ENCODE measurements at regions not wholly inside any gene's neighbourhood (a gene's known extent, or its start where the extent isn't known, plus 50 kb on each side); places are given as distances from the start of the nearest gene placed in this dataset.

DNA sequence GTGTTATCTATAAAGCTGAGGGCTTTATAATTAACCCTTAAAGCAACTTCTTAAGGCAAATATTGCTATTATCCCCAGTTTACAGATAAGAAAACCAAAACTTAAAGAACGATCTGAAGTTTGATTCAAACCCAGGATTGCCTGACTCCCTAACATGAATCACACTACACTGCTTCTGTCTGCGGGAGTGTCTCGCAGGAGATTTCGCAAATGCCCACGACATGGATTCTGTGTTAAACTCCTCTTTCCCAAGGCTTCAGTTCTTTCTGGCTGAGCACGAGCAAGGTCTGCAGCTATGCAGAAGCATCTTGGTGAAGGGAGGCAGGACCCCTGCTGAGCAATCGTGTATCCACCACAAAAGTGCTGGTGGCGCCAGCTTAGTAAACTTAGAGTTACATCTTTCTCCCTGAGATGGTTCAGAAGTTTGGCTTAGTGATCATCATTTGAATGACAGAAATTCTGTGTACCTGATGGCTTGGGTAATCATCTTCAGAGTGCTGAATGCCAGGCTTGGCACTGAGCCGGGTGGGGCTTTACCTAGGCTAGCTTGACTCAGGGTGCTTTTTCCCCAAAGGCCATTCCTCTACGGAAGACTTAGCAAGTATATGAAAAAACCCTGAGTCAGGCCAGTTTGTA, 81.4 kb upstream of the PIK3R1 start:
- H3K4me1 ChIP-seq (ENCODE audit: control insufficient read depth, insufficient read depth, low read length): no peaks in the 10 kb centered on the region
- no peaks in the 10 kb centered on the region for H3K36me3 ChIP-seq (ENCODE audit: control insufficient read depth in 2 of 2, insufficient read depth in 1 of 2, low read length in 2 of 2)
- TF ChIP-seq ZNF266 (tag by site-specific recombination; IDR thresholded peaks at IDR 0.05; ENCODE audit: low read depth) (no peak), ZNF302 (tag by site-specific recombination; IDR thresholded peaks at IDR 0.05; ENCODE audit: low read depth) (no peak), ZFP41 (tag by site-specific recombination; IDR thresholded peaks at IDR 0.05; ENCODE audit: borderline replicate concordance) (no peak), ZNF549 (tag by site-specific recombination; IDR thresholded peaks at IDR 0.05) (no peak), ZNF394 (tag by site-specific recombination; IDR thresholded peaks at IDR 0.05; ENCODE audit: borderline replicate concordance) (no peak), KLF1 (tag by site-specific recombination; IDR thresholded peaks at IDR 0.05) (no peak)
- TF ChIP-seq, protein P1, sequence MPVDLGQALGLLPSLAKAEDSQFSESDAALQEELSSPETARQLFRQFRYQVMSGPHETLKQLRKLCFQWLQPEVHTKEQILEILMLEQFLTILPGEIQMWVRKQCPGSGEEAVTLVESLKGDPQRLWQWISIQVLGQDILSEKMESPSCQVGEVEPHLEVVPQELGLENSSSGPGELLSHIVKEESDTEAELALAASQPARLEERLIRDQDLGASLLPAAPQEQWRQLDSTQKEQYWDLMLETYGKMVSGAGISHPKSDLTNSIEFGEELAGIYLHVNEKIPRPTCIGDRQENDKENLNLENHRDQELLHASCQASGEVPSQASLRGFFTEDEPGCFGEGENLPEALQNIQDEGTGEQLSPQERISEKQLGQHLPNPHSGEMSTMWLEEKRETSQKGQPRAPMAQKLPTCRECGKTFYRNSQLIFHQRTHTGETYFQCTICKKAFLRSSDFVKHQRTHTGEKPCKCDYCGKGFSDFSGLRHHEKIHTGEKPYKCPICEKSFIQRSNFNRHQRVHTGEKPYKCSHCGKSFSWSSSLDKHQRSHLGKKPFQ (tag by site-specific recombination; IDR thresholded peaks at IDR 0.05): no peak
- TF ChIP-seq, protein P2, sequence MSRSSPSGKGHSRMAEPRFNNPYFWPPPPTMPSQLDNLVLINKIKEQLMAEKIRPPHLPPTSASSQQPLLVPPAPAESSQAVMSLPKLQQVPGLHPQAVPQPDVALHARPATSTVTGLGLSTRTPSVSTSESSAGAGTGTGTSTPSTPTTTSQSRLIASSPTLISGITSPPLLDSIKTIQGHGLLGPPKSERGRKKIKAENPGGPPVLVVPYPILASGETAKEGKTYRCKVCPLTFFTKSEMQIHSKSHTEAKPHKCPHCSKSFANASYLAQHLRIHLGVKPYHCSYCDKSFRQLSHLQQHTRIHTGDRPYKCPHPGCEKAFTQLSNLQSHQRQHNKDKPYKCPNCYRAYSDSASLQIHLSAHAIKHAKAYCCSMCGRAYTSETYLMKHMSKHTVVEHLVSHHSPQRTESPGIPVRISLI (tag by site-specific recombination; IDR thresholded peaks at IDR 0.05): no peak
- POLR2A ChIA-PET: no interaction called here
- no peak overlapping the region for H3K4me3 ChIP-seq (ENCODE audit: low read depth, low read length)
- H3K27ac ChIP-seq (ENCODE audit: extremely low read depth, low read depth, low read length): no peak overlapping the region
- no peaks in the 10 kb centered on the region for H3K9me3 ChIP-seq (ENCODE audit: control insufficient read depth, insufficient read depth, low read depth, low read length)
- CTCF ChIA-PET: interaction anchor here (1.1 kb wide), 1 partner anchor 11 kb away, joined by 4 read pairs; no protein-coding TSS in a partner anchor

DNA sequence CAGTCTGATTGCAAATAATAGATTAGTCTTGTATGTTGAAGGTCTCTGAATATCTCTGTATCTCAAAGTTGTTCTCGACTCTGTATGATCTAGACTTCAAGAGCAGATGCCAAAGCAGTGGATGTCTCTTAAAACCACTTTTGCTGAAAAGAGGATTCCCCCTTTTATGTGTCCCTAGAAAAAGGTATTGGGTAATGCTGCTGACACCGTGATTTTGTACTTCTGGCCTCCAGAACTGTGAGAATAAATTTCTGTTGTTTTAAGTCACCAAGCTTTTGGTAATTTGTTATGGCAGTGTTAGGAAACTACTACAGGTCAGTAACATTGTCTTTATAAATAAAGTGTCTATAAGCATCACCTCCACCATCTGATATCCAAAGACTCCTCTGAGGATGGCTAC, 85.3 kb upstream of the PIK3R1 start:
- H3K36me3 ChIP-seq (ENCODE audit: control insufficient read depth in 2 of 2, insufficient read depth in 1 of 2, low read length in 2 of 2): no peaks in the 10 kb centered on the region; a peak in 1 of 3 replicates
- H3K27ac ChIP-seq (ENCODE audit: extremely low read depth, low read depth, low read length): no peak overlapping the region
- H3K9me3 ChIP-seq (ENCODE audit: control insufficient read depth, insufficient read depth, low read depth, low read length): no peaks in the 10 kb centered on the region
- ChIA-PET POLR2A (no interaction called here), CTCF (no interaction called here)
- no peaks in the 10 kb centered on the region for H3K4me1 ChIP-seq (ENCODE audit: control insufficient read depth, insufficient read depth, low read length)
- H3K4me3 ChIP-seq (ENCODE audit: low read depth, low read length): no peak overlapping the region
- TF ChIP-seq, protein P3, sequence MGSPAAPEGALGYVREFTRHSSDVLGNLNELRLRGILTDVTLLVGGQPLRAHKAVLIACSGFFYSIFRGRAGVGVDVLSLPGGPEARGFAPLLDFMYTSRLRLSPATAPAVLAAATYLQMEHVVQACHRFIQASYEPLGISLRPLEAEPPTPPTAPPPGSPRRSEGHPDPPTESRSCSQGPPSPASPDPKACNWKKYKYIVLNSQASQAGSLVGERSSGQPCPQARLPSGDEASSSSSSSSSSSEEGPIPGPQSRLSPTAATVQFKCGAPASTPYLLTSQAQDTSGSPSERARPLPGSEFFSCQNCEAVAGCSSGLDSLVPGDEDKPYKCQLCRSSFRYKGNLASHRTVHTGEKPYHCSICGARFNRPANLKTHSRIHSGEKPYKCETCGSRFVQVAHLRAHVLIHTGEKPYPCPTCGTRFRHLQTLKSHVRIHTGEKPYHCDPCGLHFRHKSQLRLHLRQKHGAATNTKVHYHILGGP (tag by site-specific recombination; IDR thresholded peaks at IDR 0.05): no peak
- TF ChIP-seq, protein P4, sequence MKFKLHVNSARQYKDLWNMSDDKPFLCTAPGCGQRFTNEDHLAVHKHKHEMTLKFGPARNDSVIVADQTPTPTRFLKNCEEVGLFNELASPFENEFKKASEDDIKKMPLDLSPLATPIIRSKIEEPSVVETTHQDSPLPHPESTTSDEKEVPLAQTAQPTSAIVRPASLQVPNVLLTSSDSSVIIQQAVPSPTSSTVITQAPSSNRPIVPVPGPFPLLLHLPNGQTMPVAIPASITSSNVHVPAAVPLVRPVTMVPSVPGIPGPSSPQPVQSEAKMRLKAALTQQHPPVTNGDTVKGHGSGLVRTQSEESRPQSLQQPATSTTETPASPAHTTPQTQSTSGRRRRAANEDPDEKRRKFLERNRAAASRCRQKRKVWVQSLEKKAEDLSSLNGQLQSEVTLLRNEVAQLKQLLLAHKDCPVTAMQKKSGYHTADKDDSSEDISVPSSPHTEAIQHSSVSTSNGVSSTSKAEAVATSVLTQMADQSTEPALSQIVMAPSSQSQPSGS (tag by site-specific recombination; IDR thresholded peaks at IDR 0.05; ENCODE audit: low read depth): no peak

DNA sequence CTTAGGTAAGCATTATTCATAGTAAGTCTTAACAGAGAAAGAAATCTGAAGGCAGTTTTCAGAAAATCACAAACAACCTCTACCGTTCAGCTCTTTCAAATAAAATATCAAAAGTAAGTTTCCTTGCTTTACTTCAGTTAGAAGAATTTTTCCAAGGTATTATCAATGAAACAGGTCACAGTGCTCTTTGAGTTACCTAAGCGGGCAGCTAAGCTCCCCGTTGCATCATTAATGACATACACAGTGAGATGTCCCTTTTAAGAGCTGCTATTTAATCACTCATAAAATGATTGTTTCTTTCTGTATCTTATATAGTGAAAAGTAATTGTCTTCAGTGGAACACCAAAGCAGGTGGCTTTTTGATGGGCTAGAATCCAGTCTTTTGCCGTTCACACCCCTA, 86.2 kb upstream of the PIK3R1 start:
- POLR2A ChIA-PET: no interaction called here
- Histone ChIP-seq H3K36me3 (ENCODE audit: control insufficient read depth in 2 of 2, insufficient read depth in 1 of 2, low read length in 2 of 2) (no peaks in the 10 kb centered on the region; a peak in 1 of 3 replicates), H3K9me3 (ENCODE audit: control insufficient read depth, insufficient read depth, low read depth, low read length) (no peaks in the 10 kb centered on the region), H3K27ac (ENCODE audit: extremely low read depth, low read depth, low read length) (no peak overlapping the region), H3K4me1 (ENCODE audit: control insufficient read depth, insufficient read depth, low read length) (no peaks in the 10 kb centered on the region), H3K4me3 (ENCODE audit: low read depth, low read length) (no peak overlapping the region)
- CTCF ChIA-PET: interaction anchor here (1.1 kb wide), 1 partner anchor 883 kb away, joined by 4 read pairs; no protein-coding TSS in a partner anchor
- no peak for TF ChIP-seq ZNF211 (tag by site-specific recombination; IDR thresholded peaks at IDR 0.05; ENCODE audit: low read depth)
- TF ChIP-seq ZNF501 (tag by site-specific recombination; IDR thresholded peaks at IDR 0.05): no peak
- no peak for TF ChIP-seq WT1 (tag by site-specific recombination; IDR thresholded peaks at IDR 0.05)
- TF ChIP-seq, protein P5, sequence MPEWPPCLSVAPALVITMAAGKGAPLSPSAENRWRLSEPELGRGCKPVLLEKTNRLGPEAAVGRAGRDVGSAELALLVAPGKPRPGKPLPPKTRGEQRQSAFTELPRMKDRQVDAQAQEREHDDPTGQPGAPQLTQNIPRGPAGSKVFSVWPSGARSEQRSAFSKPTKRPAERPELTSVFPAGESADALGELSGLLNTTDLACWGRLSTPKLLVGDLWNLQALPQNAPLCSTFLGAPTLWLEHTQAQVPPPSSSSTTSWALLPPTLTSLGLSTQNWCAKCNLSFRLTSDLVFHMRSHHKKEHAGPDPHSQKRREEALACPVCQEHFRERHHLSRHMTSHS (tag by site-specific recombination; IDR thresholded peaks at IDR 0.05): no peak
- TF ChIP-seq GFI1B (tag by site-specific recombination; IDR thresholded peaks at IDR 0.05): no peak
- TF ChIP-seq, protein P6, sequence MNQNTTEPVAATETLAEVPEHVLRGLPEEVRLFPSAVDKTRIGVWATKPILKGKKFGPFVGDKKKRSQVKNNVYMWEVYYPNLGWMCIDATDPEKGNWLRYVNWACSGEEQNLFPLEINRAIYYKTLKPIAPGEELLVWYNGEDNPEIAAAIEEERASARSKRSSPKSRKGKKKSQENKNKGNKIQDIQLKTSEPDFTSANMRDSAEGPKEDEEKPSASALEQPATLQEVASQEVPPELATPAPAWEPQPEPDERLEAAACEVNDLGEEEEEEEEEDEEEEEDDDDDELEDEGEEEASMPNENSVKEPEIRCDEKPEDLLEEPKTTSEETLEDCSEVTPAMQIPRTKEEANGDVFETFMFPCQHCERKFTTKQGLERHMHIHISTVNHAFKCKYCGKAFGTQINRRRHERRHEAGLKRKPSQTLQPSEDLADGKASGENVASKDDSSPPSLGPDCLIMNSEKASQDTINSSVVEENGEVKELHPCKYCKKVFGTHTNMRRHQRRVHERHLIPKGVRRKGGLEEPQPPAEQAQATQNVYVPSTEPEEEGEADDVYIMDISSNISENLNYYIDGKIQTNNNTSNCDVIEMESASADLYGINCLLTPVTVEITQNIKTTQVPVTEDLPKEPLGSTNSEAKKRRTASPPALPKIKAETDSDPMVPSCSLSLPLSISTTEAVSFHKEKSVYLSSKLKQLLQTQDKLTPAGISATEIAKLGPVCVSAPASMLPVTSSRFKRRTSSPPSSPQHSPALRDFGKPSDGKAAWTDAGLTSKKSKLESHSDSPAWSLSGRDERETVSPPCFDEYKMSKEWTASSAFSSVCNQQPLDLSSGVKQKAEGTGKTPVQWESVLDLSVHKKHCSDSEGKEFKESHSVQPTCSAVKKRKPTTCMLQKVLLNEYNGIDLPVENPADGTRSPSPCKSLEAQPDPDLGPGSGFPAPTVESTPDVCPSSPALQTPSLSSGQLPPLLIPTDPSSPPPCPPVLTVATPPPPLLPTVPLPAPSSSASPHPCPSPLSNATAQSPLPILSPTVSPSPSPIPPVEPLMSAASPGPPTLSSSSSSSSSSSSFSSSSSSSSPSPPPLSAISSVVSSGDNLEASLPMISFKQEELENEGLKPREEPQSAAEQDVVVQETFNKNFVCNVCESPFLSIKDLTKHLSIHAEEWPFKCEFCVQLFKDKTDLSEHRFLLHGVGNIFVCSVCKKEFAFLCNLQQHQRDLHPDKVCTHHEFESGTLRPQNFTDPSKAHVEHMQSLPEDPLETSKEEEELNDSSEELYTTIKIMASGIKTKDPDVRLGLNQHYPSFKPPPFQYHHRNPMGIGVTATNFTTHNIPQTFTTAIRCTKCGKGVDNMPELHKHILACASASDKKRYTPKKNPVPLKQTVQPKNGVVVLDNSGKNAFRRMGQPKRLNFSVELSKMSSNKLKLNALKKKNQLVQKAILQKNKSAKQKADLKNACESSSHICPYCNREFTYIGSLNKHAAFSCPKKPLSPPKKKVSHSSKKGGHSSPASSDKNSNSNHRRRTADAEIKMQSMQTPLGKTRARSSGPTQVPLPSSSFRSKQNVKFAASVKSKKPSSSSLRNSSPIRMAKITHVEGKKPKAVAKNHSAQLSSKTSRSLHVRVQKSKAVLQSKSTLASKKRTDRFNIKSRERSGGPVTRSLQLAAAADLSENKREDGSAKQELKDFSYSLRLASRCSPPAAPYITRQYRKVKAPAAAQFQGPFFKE (tag by site-specific recombination; IDR thresholded peaks at IDR 0.05; ENCODE audit: borderline replicate concordance): no peak
- no peak for TF ChIP-seq SP3 (tag by site-specific recombination; IDR thresholded peaks at IDR 0.05)

Data from HEK293 (cell line).